ENCODE measurements at regions not wholly inside any gene's neighbourhood (a gene's known extent, or its start where the extent isn't known, plus 50 kb on each side); places are given as distances from the start of the nearest gene placed in this dataset.

- Histone ChIP-seq H3K4me1 (ENCODE audit: insufficient read depth) (no peaks in the 10 kb centered on the region), H3K9ac (no peak overlapping the region), H3K27me3 (replicated peaks; ENCODE audit: insufficient read depth) (no peaks in the 10 kb centered on the region), H4K20me1 (ENCODE audit: insufficient read depth) (no peaks in the 10 kb centered on the region), H3K79me2 (ENCODE audit: insufficient read depth) (no peaks in the 10 kb centered on the region), H3F3A (ENCODE audit: insufficient read depth) (no peaks in the 10 kb centered on the region), H2AFZ (no peak overlapping the region), H3K9me3 (ENCODE audit: low read depth) (no peaks in the 10 kb centered on the region), H3K36me3 (ENCODE audit: low read depth) (no peaks in the 10 kb centered on the region), H3K9me2 (ENCODE audit: insufficient read depth) (no peaks in the 10 kb centered on the region), H3K4me2 (ENCODE audit: unreplicated experiment) (no peak overlapping the region), H3K27ac (no peak overlapping the region), H3K4me3 (no peak overlapping the region)
- in situ Hi-C loops (cut with MboI) = no loop called here
- TF ChIP-seq EZH2phosphoT487 (IDR thresholded peaks at IDR 0.05; ENCODE audit: insufficient read depth, low read depth) (no peak), EZH2 (IDR thresholded peaks at IDR 0.05; ENCODE audit: insufficient read depth, poor library complexity, severe bottlenecking) (no peak)
- DNase-seq = no peak
- WGBS, 2 experiments (ENCODE audit: low coverage in 1 of 2, low lambda C conversion rate in 2 of 2, missing lambda C conversion rate in 2 of 2) = 62 to 65% methylated on average over 2 of the region's 2 CpGs
These were observed 470.2 kb downstream of the SPRY1 start for GRCh38 chr4:123866796-123867195.

- no peaks in the 10 kb centered on the region for H3K79me2 ChIP-seq (ENCODE audit: insufficient read depth)
- H3K9ac ChIP-seq = no peak overlapping the region
- H2AFZ ChIP-seq = no peak overlapping the region
- no peak for DNase-seq
- no peak overlapping the region for H3K4me3 ChIP-seq
- H3K9me2 ChIP-seq (ENCODE audit: insufficient read depth) = no peaks in the 10 kb centered on the region
- H3K27ac ChIP-seq = no peak overlapping the region
- no peaks in the 10 kb centered on the region for H3F3A ChIP-seq (ENCODE audit: insufficient read depth)
- TF ChIP-seq EZH2 (IDR thresholded peaks at IDR 0.05; ENCODE audit: insufficient read depth, poor library complexity, severe bottlenecking) = no peak
- no peak for TF ChIP-seq EZH2phosphoT487 (IDR thresholded peaks at IDR 0.05; ENCODE audit: insufficient read depth, low read depth)
- in situ Hi-C loops (cut with MboI) = no loop called here
- H4K20me1 ChIP-seq (ENCODE audit: insufficient read depth) = no peaks in the 10 kb centered on the region
- H3K4me1 ChIP-seq (ENCODE audit: insufficient read depth) = no peaks in the 10 kb centered on the region
- H3K36me3 ChIP-seq (ENCODE audit: low read depth) = no peaks in the 10 kb centered on the region
- no peaks in the 10 kb centered on the region for H3K9me3 ChIP-seq (ENCODE audit: low read depth)
- H3K4me2 ChIP-seq (ENCODE audit: unreplicated experiment) = no peak overlapping the region
- no peaks in the 10 kb centered on the region for H3K27me3 ChIP-seq (replicated peaks; ENCODE audit: insufficient read depth)
These were observed 471.5 kb downstream of the SPRY1 start for GRCh38 chr4:123867910-123868587.

DNA sequence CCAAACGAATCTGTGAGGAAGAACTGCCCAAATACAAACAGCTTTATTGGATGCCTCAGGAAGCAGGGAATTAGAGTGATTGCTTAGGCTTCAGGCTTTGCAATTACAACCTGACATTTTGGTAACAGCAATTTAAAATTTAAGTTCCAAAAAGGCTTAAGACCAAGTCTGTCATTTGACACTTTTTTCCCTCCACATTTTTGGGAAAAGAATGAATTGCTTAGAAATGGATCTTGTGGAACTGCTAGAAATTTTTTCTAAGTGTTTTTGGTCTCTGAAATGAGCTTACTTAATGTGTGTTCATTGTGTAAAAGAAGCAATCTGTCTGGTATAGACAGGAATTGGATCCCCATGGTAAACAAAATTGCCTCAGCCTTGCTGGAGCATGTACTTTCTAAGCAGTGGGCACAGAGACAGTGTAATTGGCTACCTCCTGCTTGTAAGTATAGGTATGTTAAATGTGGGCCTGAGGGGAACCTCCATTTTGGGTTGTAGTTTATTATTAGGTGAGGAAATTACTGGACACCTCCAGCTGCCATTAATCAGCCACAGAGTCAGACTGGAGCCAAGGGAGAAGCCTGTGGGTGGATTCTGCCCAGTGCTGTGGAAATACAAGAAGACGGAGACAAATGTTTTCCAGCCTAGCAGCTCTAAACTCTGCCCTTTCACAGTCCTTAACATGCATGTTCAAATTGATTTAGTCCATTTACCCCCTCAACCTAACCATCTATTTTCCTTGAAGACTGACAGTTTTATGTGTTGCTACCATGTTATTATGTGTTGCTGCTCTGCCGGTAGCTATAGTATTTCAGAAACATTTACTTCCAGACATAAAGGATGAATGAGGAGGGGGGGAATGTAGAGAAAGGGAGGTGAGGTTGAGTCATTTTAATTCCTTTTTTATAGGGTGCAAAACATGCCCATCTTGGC, 473.0 kb downstream of the SPRY1 start:
- in situ Hi-C loops (cut with MboI) = no loop called here
- WGBS, 2 experiments (ENCODE audit: low coverage in 1 of 2, low lambda C conversion rate in 2 of 2, missing lambda C conversion rate in 2 of 2) = 69 to 74% methylated on average over 3 of the region's 3 CpGs
- Histone ChIP-seq H3K9ac (no peak overlapping the region), H3F3A (ENCODE audit: insufficient read depth) (no peaks in the 10 kb centered on the region), H3K79me2 (ENCODE audit: insufficient read depth) (no peaks in the 10 kb centered on the region), H3K9me3 (ENCODE audit: low read depth) (no peaks in the 10 kb centered on the region), H2AFZ (no peak overlapping the region), H3K27me3 (replicated peaks; ENCODE audit: insufficient read depth) (no peaks in the 10 kb centered on the region), H3K27ac (no peak overlapping the region), H3K4me1 (ENCODE audit: insufficient read depth) (no peaks in the 10 kb centered on the region), H3K36me3 (ENCODE audit: low read depth) (no peaks in the 10 kb centered on the region), H4K20me1 (ENCODE audit: insufficient read depth) (no peaks in the 10 kb centered on the region), H3K4me3 (no peak overlapping the region), H3K9me2 (ENCODE audit: insufficient read depth) (no peaks in the 10 kb centered on the region), H3K4me2 (ENCODE audit: unreplicated experiment) (no peak overlapping the region)
- peak; percentile 6 for DNase-seq
- TF ChIP-seq EZH2 (IDR thresholded peaks at IDR 0.05; ENCODE audit: insufficient read depth, poor library complexity, severe bottlenecking) (no peak), EZH2phosphoT487 (IDR thresholded peaks at IDR 0.05; ENCODE audit: insufficient read depth, low read depth) (no peak)

DNA sequence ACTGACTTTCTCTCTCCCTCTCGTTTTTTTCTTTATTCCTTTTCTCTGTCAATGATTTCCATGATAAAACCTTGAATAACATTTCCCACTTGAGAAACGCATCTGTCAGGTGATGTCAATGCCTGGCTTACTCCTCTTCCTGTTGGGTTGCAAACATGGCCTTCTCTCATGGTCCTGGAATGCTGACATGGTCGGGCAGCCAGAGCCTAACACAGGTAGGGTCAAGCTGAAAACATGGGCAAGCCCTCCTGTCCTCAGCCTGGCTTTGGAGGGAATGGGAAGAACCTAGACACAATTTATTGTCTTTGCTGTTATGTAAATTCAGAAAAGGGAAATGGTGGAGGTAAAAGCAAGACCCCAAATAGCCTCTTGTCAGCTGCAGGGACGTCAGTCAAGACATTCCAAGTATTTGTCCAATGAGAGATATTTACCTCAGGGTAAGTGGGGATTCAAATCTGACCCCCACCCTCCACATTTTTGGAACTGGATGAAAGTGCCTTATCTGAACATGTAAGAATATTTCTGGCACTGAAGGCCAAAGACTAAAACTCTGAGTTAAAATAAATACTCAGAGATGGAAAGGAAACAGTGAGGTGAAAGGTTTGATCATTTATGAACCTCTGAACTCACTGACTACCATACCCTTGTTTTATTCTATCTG, 473.8 kb downstream of the SPRY1 start:
- TF ChIP-seq EZH2 (IDR thresholded peaks at IDR 0.05; ENCODE audit: insufficient read depth, poor library complexity, severe bottlenecking) = no peak
- H4K20me1 ChIP-seq (ENCODE audit: insufficient read depth) = no peaks in the 10 kb centered on the region
- in situ Hi-C loops (cut with MboI) = no loop called here
- 50 to 53% methylated on average over 4 of the region's 4 CpGs for WGBS, 2 experiments (ENCODE audit: low coverage in 1 of 2, low lambda C conversion rate in 2 of 2, missing lambda C conversion rate in 2 of 2)
- H3K9me2 ChIP-seq (ENCODE audit: insufficient read depth) = no peaks in the 10 kb centered on the region
- no peak overlapping the region for H3K4me3 ChIP-seq
- no peaks in the 10 kb centered on the region for H3K9me3 ChIP-seq (ENCODE audit: low read depth)
- H3K27ac ChIP-seq = no peak overlapping the region
- no peaks in the 10 kb centered on the region for H3K79me2 ChIP-seq (ENCODE audit: insufficient read depth)
- no peaks in the 10 kb centered on the region for H3K36me3 ChIP-seq (ENCODE audit: low read depth)
- no peak for DNase-seq
- no peak overlapping the region for H2AFZ ChIP-seq
- no peaks in the 10 kb centered on the region for H3F3A ChIP-seq (ENCODE audit: insufficient read depth)
- H3K9ac ChIP-seq = no peak overlapping the region
- no peaks in the 10 kb centered on the region for H3K27me3 ChIP-seq (replicated peaks; ENCODE audit: insufficient read depth)
- H3K4me1 ChIP-seq (ENCODE audit: insufficient read depth) = no peaks in the 10 kb centered on the region
- H3K4me2 ChIP-seq (ENCODE audit: unreplicated experiment) = no peak overlapping the region
